ENCODE measurements at regions not wholly inside any gene's neighbourhood (a gene's known extent, or its start where the extent isn't known, plus 50 kb on each side); places are given as distances from the start of the nearest gene placed in this dataset.

DNA sequence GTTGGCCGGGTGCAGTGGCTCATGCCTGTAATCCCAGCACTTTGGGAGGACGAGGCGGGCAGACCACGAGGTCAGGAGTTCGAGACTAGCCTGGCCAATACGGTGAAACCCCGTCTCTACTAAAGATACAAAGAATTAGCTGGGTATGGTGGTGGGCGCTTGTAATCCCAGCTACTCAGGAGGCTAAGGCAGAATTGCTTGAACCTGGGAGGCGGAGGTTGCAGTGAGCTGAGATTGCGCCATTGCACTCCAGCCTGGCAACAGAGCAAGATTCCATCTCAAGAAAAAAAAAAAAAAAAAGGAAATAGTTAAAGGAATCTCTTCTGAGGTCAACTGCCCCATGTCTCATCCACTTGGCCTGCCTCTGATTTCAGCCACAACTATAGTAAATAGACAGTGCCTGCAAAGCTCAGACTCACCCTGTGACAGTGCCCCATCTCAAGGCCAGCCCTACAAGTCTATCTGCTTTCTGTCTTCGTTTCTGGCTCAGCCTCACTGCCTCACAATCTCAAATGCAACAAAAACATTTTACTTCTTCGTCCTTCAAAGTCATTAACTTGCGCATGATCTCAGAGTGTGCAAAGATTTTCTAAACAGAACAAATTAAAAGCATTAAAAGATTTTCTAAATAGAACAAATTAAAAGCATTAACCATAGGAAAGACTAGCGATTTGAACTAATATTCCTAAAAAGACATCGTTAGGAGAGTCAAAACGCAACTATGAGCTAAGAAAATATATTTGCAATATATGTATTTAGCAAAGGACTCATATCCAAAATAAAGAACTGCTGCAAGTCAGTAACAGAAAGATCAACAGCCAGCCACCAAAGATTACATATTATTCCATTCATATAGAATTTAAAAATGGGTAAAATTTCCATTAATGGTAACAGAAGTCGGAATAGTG lies 65.0 kb upstream of the PRDX6 start:
- Mint-ChIP-seq H3K36me3 (ENCODE audit: low read depth) (peaks cover 5% of the 10 kb centered on the region), H3K27ac (no peak overlapping the region), H3K9me3 (no peaks in the 10 kb centered on the region), H3K4me3 (no peak overlapping the region), H3K4me1 (ENCODE audit: low read depth) (peaks cover 73% of the 10 kb centered on the region), H3K27me3 (no peaks in the 10 kb centered on the region)

GRCh38 chr1:173413271-173413707 lies 63.8 kb upstream of the PRDX6 start:
- peak overlapping the region; percentile 26 for H3K27ac Mint-ChIP-seq
- no peaks in the 10 kb centered on the region for H3K9me3 Mint-ChIP-seq
- no peak overlapping the region for H3K4me3 Mint-ChIP-seq
- peaks cover 10% of the 10 kb centered on the region for H3K36me3 Mint-ChIP-seq (ENCODE audit: low read depth)
- H3K4me1 Mint-ChIP-seq (ENCODE audit: low read depth): peaks cover 79% of the 10 kb centered on the region
- no peaks in the 10 kb centered on the region for H3K27me3 Mint-ChIP-seq

DNA sequence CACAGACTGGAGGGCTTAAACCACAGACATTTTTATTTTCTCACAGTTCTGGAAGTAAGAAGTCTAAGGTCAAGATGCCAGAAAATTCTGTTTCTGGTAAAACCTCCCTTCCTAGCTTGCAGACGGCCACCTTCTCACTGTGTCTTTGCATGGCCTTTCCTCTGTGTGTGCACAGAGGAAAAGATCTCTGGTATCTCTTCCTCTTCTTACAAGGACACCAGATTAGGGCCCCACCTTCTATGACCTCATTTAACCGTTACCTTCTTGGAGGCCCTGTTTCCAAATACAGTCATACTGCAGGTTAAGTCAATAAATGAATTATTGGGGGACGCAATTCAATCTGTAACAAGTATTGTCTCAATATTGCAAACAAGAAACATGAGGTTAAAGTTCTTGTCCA lies 63.0 kb upstream of the PRDX6 start:
- Mint-ChIP-seq H3K27me3 (no peaks in the 10 kb centered on the region), H3K27ac (no peak overlapping the region), H3K4me1 (ENCODE audit: low read depth) (peaks cover 82% of the 10 kb centered on the region), H3K4me3 (no peak overlapping the region), H3K9me3 (no peaks in the 10 kb centered on the region), H3K36me3 (ENCODE audit: low read depth) (peaks cover 10% of the 10 kb centered on the region)

GRCh38 chr1:173414539-173415226 lies 62.5 kb upstream of the PRDX6 start:
- Mint-ChIP-seq H3K27ac (peak overlapping the region; percentile 70), H3K9me3 (no peaks in the 10 kb centered on the region), H3K36me3 (ENCODE audit: low read depth) (peaks cover 10% of the 10 kb centered on the region), H3K27me3 (no peaks in the 10 kb centered on the region), H3K4me3 (no peak overlapping the region), H3K4me1 (ENCODE audit: low read depth) (peaks cover 76% of the 10 kb centered on the region)

DNA sequence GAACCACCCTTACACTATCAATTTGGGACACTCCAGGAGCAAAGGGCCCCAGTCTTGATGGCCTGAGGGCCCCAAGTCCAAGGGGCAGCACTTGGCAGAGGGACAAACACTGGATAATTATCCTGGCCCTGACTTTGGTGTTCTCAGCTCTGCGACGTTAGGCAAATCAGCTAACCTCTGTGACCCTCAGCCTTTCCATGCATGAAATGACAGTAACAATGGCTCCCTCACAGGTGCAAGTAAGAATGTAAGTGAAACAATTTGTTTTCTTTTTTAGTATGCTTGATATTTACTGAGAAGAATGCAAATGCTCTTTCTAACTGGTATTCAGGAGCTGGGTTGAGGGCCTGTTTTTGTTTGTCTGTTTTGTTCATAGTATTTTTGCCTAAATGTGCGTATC lies 61.6 kb upstream of the PRDX6 start:
- Mint-ChIP-seq H3K27me3 (no peaks in the 10 kb centered on the region), H3K27ac (no peak overlapping the region), H3K4me1 (ENCODE audit: low read depth) (peaks cover 76% of the 10 kb centered on the region), H3K4me3 (no peak overlapping the region), H3K36me3 (ENCODE audit: low read depth) (peaks cover 10% of the 10 kb centered on the region), H3K9me3 (no peaks in the 10 kb centered on the region)

- Mint-ChIP-seq H3K4me1 (ENCODE audit: low read depth) (peaks cover 73% of the 10 kb centered on the region), H3K9me3 (no peaks in the 10 kb centered on the region), H3K27me3 (no peaks in the 10 kb centered on the region), H3K4me3 (no peak overlapping the region), H3K36me3 (ENCODE audit: low read depth) (peaks cover 10% of the 10 kb centered on the region), H3K27ac (peak overlapping the region; percentile 2)
Observed at GRCh38 chr1:173415905-173416450, 61.2 kb upstream of the PRDX6 start.

DNA sequence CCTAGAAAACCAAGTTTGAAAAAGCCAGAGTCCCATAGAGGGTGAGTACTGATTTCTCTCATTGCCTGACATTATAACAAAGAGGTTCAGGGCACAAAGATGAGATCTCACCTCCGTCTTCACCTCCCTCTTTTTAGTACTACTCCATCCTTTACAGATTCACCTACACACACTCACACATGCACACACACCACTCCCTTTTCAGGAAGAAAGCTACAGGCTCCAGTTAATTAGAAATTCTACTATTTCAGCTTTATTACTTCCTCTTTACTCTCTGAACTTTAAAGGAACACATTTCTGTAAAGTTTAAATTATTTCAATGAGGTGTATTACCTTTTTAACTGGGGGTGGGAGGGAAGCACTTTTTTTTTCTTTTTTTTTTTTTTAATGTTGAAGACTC lies 59.6 kb upstream of the PRDX6 start:
- Mint-ChIP-seq H3K27ac (peak overlapping the region; percentile 61), H3K9me3 (no peaks in the 10 kb centered on the region), H3K27me3 (no peaks in the 10 kb centered on the region), H3K4me3 (no peak overlapping the region), H3K36me3 (ENCODE audit: low read depth) (peaks cover 10% of the 10 kb centered on the region), H3K4me1 (ENCODE audit: low read depth) (peaks cover 66% of the 10 kb centered on the region)

- Mint-ChIP-seq H3K27me3 (no peaks in the 10 kb centered on the region), H3K9me3 (no peaks in the 10 kb centered on the region), H3K27ac (peak overlapping the region; percentile 58), H3K4me3 (no peak overlapping the region), H3K4me1 (ENCODE audit: low read depth) (peaks cover 60% of the 10 kb centered on the region), H3K36me3 (ENCODE audit: low read depth) (peaks cover 10% of the 10 kb centered on the region)
Observed at GRCh38 chr1:173418107-173418985, 58.8 kb upstream of the PRDX6 start.

GRCh38 chr1:173420330-173420806 lies 56.8 kb upstream of the PRDX6 start:
- no peaks in the 10 kb centered on the region for H3K27me3 Mint-ChIP-seq
- H3K36me3 Mint-ChIP-seq (ENCODE audit: low read depth): peaks cover 6% of the 10 kb centered on the region
- peak overlapping the region; percentile 14 for H3K27ac Mint-ChIP-seq
- H3K4me1 Mint-ChIP-seq (ENCODE audit: low read depth): peaks cover 40% of the 10 kb centered on the region
- no peaks in the 10 kb centered on the region for H3K9me3 Mint-ChIP-seq
- peak overlapping the region; percentile 32 for H3K4me3 Mint-ChIP-seq

DNA sequence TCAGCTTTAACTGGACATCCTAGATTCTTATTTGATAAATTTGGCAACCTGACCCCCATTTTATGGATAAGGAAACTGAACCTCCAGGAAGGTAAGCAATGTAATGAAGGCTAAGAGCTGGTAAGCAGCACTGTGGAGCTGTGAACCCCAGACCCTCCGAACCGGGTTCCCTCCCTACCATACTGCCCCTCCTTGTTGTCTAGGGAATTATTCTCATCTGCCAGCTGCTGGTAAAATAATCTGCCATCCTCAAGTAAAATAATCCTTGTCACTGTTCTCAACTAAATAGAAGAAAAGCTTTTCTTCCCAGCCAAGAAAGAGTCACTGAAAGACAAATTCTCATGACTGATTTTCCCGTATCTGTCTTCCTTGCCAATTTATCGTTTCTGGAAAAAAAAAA lies 55.8 kb upstream of the PRDX6 start:
- Mint-ChIP-seq H3K4me1 (ENCODE audit: low read depth) (peaks cover 32% of the 10 kb centered on the region), H3K9me3 (no peaks in the 10 kb centered on the region), H3K4me3 (no peak overlapping the region), H3K27ac (no peak overlapping the region), H3K27me3 (no peaks in the 10 kb centered on the region), H3K36me3 (ENCODE audit: low read depth) (peaks cover 6% of the 10 kb centered on the region)

DNA sequence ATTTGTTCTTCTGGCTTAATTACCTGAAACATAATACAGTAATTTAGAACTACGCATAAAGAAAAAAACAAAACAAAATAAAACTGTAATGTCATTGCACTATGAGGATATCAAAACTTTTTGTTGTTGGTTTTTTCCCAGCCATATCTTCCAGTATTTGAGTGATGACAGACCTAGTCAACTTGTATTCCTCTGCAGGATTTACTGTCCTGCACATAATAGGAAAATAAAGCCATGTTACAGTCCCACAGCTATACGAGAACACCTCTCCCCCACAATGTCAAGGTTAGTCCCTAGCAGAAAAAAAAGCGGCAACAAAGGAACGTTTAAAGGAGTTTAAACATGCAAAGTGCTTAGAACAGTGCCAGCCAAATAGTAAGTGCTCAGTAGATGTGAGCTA lies 55.3 kb upstream of the PRDX6 start:
- H3K9me3 Mint-ChIP-seq: no peaks in the 10 kb centered on the region
- no peak overlapping the region for H3K4me3 Mint-ChIP-seq
- H3K27me3 Mint-ChIP-seq: no peaks in the 10 kb centered on the region
- H3K4me1 Mint-ChIP-seq (ENCODE audit: low read depth): peaks cover 32% of the 10 kb centered on the region
- peaks cover 6% of the 10 kb centered on the region for H3K36me3 Mint-ChIP-seq (ENCODE audit: low read depth)
- no peak overlapping the region for H3K27ac Mint-ChIP-seq

GRCh38 chr1:173422456-173422976 lies 54.6 kb upstream of the PRDX6 start:
- H3K9me3 Mint-ChIP-seq: no peaks in the 10 kb centered on the region
- peaks cover 27% of the 10 kb centered on the region for H3K4me1 Mint-ChIP-seq (ENCODE audit: low read depth)
- peaks cover 1% of the 10 kb centered on the region for H3K36me3 Mint-ChIP-seq (ENCODE audit: low read depth)
- H3K27me3 Mint-ChIP-seq: no peaks in the 10 kb centered on the region
- H3K4me3 Mint-ChIP-seq: no peak overlapping the region
- no peak overlapping the region for H3K27ac Mint-ChIP-seq

- H3K9me3 Mint-ChIP-seq: no peaks in the 10 kb centered on the region
- no peaks in the 10 kb centered on the region for H3K27me3 Mint-ChIP-seq
- H3K36me3 Mint-ChIP-seq (ENCODE audit: low read depth): no peaks in the 10 kb centered on the region
- H3K4me1 Mint-ChIP-seq (ENCODE audit: low read depth): peaks cover 22% of the 10 kb centered on the region
- H3K27ac Mint-ChIP-seq: no peak overlapping the region
- H3K4me3 Mint-ChIP-seq: no peak overlapping the region
Observed at GRCh38 chr1:173423291-173423690, 53.8 kb upstream of the PRDX6 start.

- no peaks in the 10 kb centered on the region for H3K27me3 Mint-ChIP-seq
- no peak overlapping the region for H3K4me3 Mint-ChIP-seq
- H3K4me1 Mint-ChIP-seq (ENCODE audit: low read depth): peaks cover 18% of the 10 kb centered on the region
- no peaks in the 10 kb centered on the region for H3K36me3 Mint-ChIP-seq (ENCODE audit: low read depth)
- no peak overlapping the region for H3K27ac Mint-ChIP-seq
- H3K9me3 Mint-ChIP-seq: no peaks in the 10 kb centered on the region
Observed at GRCh38 chr1:173424143-173424542, 53.0 kb upstream of the PRDX6 start.
